Stimulated activated CD8-positive, alpha-beta memory T cell treated with anti-CD3 and anti-CD28 coated beads, Interleukin-2, amount 100 ng/mL, for 1 hour (primary cell): ENCODE measurements at regions not wholly inside any gene's neighbourhood (a gene's known extent, or its start where the extent isn't known, plus 50 kb on each side); places are given as distances from the start of the nearest gene placed in this dataset.
"Not testable (repeated sequence)": the region's sequence is repeated elsewhere in the genome, so short reads cannot be mapped to it uniquely, and the experiment has no call there.

Experiments used
- DNase-seq, 2 donors: peaks; one replicate each; pipeline ENCODE4 v3.0.0-alpha.2; 2020; ENCODE audit warnings: low read depth in 2 of 2

- DNase-seq: peak; percentile 33 to 41
These were observed 133.4 kb downstream of the SLC1A3 start for GRCh38 chr5:36739751-36740221.

- no peak for DNase-seq
These were observed 134.0 kb downstream of the SLC1A3 start for GRCh38 chr5:36740259-36740898.

- no peak for DNase-seq
These were observed 134.7 kb downstream of the SLC1A3 start for GRCh38 chr5:36741128-36741527.

- no peak for DNase-seq
These were observed 132.4 kb upstream of the NIPBL start for GRCh38 chr5:36743891-36744772.

- no peak for DNase-seq
These were observed 131.6 kb upstream of the NIPBL start for GRCh38 chr5:36744773-36745589.

GRCh38 chr5:36747794-36748193, 128.8 kb upstream of the NIPBL start:
- DNase-seq: not testable (repeated sequence)

- DNase-seq: no peak
These were observed 124.7 kb upstream of the NIPBL start for GRCh38 chr5:36751886-36752285.

GRCh38 chr5:36755342-36755741, 121.2 kb upstream of the NIPBL start:
- DNase-seq: no peak

GRCh38 chr5:36755920-36756488, 120.6 kb upstream of the NIPBL start:
- DNase-seq: no peak

- DNase-seq: no peak
These were observed 119.7 kb upstream of the NIPBL start for GRCh38 chr5:36756848-36757247.

GRCh38 chr5:36759117-36759516, 117.5 kb upstream of the NIPBL start:
- DNase-seq: no peak

- no peak for DNase-seq
These were observed 113.1 kb upstream of the NIPBL start for GRCh38 chr5:36763454-36763853.

- no peak for DNase-seq
These were observed 110.7 kb upstream of the NIPBL start for GRCh38 chr5:36765876-36766275.

- DNase-seq: no peak
These were observed 109.6 kb upstream of the NIPBL start for GRCh38 chr5:36766981-36767380.

GRCh38 chr5:36768450-36768849, 108.1 kb upstream of the NIPBL start:
- no peak for DNase-seq

- DNase-seq: no peak
These were observed 107.3 kb upstream of the NIPBL start for GRCh38 chr5:36769129-36769770.

GRCh38 chr5:36770125-36770524, 106.4 kb upstream of the NIPBL start:
- no peak for DNase-seq

GRCh38 chr5:36772276-36773140, 104.1 kb upstream of the NIPBL start:
- DNase-seq: no peak

- DNase-seq: no peak
These were observed 99.3 kb upstream of the NIPBL start for GRCh38 chr5:36777105-36777757.

GRCh38 chr5:36778336-36778735, 98.2 kb upstream of the NIPBL start:
- no peak for DNase-seq
